KOPT-K1 (cell line): ENCODE measurements at regions not wholly inside any gene's neighbourhood (a gene's known extent, or its start where the extent isn't known, plus 50 kb on each side); places are given as distances from the start of the nearest gene placed in this dataset.

ENCODE experiments used
- H3K27ac ChIP-seq: fragments of 200-600 bp; sonication (generic); 2 replicates; pipeline ENCODE4 v1.5.1; 2016; ENCODE audit warnings: antibody characterized with exemption, mild to moderate bottlenecking, low read depth, low read length; ENCODE audit not compliant: poor library complexity, severe bottlenecking
- H3K36me3 ChIP-seq: fragments of 200-600 bp; sonication (generic); 2 replicates; pipeline ENCODE4 v1.5.1; 2017; ENCODE audit warnings: antibody characterized with exemption, mild to moderate bottlenecking, low read length, moderate library complexity; ENCODE audit not compliant: insufficient read depth
- H3K9me3 ChIP-seq: fragments of 200-600 bp; sonication (generic); 2 replicates; pipeline ENCODE4 v1.5.1; 2017; ENCODE audit warnings: antibody characterized with exemption, low read length, mild to moderate bottlenecking; ENCODE audit not compliant: insufficient read depth, poor library complexity, severe bottlenecking

DNA sequence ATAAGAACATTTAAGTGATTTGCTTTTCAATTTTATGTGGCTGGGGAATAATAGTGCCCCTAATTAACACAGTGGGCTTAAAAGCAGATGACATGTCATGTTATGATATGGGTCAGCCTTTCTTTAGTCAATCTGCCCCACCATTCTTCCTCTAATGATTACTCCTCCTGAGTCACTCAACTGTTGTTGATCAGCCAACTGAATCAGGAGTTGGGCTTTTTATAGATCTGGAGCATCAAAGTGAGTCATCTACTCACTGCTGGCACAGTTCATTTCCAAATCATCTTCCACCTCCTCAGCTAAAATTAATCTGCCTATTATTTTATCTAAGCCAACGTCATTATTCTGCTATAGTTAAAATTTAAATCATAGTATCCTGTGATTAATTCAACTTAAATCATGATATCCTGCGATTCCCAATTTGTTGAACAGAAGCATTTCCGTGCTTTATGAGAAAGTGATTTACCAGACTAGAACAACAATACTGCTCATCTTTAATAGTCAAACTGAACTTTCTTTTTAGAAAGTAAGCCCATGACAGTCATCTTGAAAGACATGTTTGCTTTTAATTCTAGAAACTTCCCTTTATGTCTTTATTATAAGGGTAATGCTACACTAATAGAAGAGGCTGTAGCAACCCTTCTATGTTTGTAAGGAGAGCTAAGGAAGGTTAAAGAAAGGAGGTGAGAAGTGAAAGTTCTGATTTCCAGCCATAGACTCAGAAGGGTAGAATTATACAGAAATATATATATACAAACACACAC is 551.4 kb downstream of the TBC1D4 start:
- Histone ChIP-seq H3K27ac (no peak overlapping the region), H3K9me3 (no peaks in the 10 kb centered on the region), H3K36me3 (no peaks in the 10 kb centered on the region)

DNA sequence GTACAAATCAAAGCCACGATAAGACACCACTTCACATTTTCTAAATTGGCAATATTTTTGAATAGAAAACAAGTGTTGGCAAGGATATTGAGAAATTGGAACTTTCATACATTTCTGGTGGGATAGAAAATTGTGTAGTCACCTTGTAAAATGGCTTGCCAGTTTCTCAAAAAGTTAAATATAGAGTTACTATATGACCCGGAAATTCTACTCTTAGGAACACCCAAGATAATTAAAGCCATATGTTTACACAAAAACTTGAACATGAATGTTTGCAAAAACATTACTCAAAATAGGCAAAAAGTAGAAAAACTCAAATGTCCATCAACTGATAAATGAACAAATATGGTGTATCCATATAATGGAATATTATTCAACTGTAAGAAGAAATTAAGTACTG is 552.5 kb downstream of the TBC1D4 start:
- H3K27ac ChIP-seq, result no peak overlapping the region

DNA sequence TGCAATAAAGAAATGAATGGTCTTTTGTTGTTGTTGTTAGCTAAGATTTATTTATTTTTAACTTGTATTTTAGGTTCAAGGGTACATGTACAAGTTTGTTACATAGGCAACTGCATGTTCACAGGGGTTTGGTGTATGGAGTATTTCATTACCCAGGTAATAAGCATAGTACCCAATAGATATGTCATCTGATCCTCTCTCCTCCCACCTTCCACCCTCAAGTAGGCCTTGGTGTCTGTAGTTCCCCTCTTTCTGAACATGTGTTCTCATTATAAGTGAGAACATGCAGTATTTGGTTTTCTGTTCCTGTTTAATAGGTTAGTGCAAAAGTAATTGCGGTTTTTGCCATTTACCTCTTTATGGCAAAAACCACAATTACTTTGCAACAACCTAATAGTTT is 554.1 kb downstream of the TBC1D4 start:
- Histone ChIP-seq H3K27ac (no peak overlapping the region), H3K36me3 (no peaks in the 10 kb centered on the region), H3K9me3 (peaks cover 2% of the 10 kb centered on the region)

More for the DNA sequence above, 552.5 kb downstream of the TBC1D4 start:
- Histone ChIP-seq H3K36me3 (no peaks in the 10 kb centered on the region), H3K9me3 (no peaks in the 10 kb centered on the region)

DNA sequence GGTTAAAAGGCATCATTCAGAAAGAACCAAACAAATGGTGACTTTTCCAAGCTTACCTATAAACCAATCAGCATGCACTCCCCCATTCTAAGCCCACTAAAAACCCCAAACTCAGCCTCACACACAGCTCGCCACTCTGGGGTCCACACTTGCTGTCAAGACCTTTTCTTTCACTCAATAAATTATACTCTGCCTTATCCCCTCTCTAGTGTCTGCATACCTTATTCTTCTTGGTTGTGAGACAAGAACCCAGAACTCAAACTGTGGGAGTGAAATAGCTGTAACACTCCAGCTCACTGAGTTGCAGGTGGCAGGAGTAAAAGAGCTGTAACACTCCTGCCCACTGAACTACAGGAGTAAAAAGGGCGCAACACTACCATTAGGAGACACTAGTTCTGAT is 559.0 kb downstream of the TBC1D4 start:
- H3K9me3 ChIP-seq, result peaks cover 3% of the 10 kb centered on the region
- no peaks in the 10 kb centered on the region for H3K36me3 ChIP-seq
- H3K27ac ChIP-seq, result no peak overlapping the region

DNA sequence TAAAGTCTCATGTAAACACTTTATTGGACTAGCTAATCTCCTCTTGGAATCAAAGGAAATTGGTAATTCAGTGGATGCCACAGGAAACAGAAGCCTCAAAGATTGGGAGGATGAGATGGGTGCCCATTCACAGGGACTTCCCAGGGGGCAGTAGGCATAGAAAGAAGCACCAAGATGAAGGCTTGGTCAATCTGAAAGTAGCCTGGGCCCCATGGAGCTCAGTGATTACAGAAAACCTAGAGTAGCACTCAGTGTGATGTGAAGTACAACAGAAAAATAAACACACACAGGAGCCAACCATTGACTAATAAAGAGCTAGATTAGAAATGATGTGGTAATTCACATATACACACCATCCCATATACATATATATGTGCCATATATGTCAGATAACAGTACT is 560.6 kb downstream of the TBC1D4 start:
- H3K27ac ChIP-seq, result no peak overlapping the region
- no peaks in the 10 kb centered on the region for H3K36me3 ChIP-seq
- H3K9me3 ChIP-seq, result peaks cover 3% of the 10 kb centered on the region

DNA sequence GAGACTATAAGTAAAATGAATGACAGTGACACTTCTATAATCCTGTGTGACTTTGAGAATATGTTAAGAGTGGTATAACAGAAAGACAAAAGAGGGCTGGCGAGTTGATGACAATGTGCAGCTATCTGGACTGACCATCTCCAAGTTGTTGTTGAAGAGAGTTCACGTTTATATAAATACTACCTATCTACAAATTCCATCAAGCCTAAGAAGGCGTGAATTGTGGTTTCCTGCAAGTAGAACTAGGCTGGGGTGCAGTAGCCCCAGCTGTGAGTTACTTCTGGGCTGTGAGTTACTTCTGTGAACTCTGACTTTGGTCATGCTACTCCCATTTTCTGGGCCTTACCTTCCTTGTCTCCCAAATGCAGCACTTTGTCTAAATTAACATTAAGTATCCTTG is 561.0 kb downstream of the TBC1D4 start:
- Histone ChIP-seq H3K9me3 (peaks cover 3% of the 10 kb centered on the region), H3K36me3 (no peaks in the 10 kb centered on the region), H3K27ac (no peak overlapping the region)

DNA sequence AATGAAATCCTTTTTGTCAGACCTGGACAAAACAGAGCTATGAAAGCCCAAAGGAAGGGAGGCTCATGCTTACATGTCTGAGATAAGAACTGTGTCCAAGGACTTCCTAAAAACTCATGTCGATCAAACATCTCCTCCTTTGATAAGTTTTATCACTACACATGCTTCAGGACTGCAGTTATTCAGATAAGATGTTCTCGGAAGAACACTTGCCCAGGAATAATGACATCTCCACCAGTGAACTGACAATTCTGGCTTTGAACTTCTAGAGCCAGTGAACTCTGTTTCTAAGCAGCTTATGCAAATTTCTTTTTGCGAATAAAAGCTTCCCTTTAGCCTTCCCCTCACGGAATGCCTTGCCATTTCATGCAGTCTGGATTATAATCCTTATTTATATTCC is 561.6 kb downstream of the TBC1D4 start:
- peaks cover 3% of the 10 kb centered on the region for H3K9me3 ChIP-seq
- H3K36me3 ChIP-seq, result no peaks in the 10 kb centered on the region
- no peak overlapping the region for H3K27ac ChIP-seq

DNA sequence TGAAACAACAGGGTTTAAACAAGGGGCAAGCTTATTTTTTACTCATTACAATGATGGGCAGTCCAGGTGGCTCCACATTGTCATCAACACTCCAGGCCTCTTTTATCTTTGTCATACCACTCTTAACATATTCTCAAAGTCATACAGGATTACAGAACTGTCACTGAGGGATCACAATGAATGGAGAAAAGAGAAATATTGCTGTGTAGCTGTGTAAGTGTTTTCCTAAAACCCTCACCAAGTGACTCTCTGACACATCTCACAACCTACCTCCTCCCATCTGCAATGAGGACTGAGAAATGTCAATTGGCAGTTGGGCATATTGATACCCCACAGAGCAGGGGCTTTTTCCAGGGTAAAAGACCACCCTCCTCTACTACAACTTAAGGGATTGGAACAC is 562.1 kb downstream of the TBC1D4 start:
- no peaks in the 10 kb centered on the region for H3K36me3 ChIP-seq
- H3K9me3 ChIP-seq, result peaks cover 3% of the 10 kb centered on the region
- H3K27ac ChIP-seq, result no peak overlapping the region

DNA sequence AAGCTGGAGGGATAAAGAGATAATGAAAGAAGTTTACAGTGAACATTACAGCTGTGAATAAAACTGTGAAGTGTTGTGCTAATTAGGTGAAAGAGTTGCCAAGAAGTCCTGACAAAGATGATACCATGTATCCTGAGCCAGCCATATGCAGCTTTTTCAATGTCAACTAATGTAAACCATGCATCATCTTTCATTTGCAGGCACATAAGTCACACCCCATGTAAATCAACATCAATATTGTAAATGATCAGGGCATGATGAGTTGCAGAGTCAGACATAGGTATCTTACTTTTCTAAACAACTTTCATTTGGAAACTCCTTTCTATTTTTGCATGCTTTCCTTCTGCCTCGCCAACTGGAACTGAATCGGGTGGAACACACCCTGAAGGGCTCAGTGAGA is 569.1 kb downstream of the TBC1D4 start:
- H3K27ac ChIP-seq, result no peak overlapping the region
- H3K36me3 ChIP-seq, result no peaks in the 10 kb centered on the region
- H3K9me3 ChIP-seq, result no peaks in the 10 kb centered on the region

DNA sequence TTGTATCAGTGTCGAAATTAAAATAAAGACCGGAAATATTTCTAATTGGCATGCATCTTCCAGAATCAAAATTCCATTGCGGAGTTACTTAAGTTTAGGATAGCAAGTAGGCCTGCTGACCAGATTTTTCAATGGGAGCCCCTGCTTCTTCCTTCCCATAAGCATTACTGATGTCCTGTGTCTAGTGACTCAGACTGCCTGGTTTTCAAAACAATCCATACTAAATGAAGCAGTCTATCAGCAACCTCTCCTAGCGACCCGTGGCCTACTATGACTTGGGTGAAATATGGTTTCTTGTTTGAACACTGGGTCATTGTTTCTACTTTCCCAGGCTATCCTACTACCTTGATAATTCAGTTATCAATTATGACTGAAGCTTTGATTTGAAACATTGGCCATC is 571.6 kb downstream of the TBC1D4 start:
- Histone ChIP-seq H3K9me3 (no peaks in the 10 kb centered on the region), H3K36me3 (no peaks in the 10 kb centered on the region)

DNA sequence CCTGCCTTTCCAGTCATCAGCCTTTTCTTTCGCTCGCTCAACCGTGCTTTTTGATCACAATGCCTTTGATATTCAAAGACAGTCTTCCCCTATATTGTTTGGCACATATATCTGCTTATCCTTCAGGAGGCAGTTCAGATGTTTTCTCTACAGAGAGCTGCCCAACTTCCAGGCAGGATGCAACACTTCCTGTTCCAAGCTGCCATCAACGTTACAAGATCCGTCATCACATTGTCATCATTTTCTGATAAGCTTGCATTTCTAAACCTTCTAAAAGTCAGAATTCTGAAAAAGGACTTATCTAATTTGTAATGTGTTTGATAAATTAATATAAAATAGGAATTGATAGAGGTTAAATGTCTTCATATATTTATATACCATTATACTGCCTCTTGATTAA is 574.2 kb downstream of the TBC1D4 start:
- no peak overlapping the region for H3K27ac ChIP-seq
- no peaks in the 10 kb centered on the region for H3K9me3 ChIP-seq
- H3K36me3 ChIP-seq, result no peaks in the 10 kb centered on the region

More for the DNA sequence above, 571.6 kb downstream of the TBC1D4 start:
- H3K27ac ChIP-seq, result no peak overlapping the region

DNA sequence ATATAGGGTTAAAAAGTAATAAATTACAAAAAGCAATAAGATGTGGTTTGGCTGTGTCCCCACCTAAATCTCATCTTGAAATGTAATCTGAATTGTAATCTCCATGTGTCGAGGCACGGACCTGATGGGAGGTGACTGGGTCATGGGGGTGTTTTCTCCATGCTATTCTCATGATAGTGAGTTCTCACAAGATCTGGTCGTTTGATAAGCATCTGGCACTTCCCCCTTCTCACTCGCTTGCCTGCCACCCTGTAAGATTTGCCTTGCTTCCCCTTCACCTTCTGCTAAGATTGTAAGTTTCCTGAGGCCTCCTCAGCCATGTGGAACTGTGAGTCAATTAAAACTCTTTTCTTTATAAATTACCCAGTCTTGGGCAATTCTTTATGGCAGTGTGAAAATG is 577.4 kb downstream of the TBC1D4 start:
- no peaks in the 10 kb centered on the region for H3K9me3 ChIP-seq
- no peaks in the 10 kb centered on the region for H3K36me3 ChIP-seq
- H3K27ac ChIP-seq, result no peak overlapping the region

DNA sequence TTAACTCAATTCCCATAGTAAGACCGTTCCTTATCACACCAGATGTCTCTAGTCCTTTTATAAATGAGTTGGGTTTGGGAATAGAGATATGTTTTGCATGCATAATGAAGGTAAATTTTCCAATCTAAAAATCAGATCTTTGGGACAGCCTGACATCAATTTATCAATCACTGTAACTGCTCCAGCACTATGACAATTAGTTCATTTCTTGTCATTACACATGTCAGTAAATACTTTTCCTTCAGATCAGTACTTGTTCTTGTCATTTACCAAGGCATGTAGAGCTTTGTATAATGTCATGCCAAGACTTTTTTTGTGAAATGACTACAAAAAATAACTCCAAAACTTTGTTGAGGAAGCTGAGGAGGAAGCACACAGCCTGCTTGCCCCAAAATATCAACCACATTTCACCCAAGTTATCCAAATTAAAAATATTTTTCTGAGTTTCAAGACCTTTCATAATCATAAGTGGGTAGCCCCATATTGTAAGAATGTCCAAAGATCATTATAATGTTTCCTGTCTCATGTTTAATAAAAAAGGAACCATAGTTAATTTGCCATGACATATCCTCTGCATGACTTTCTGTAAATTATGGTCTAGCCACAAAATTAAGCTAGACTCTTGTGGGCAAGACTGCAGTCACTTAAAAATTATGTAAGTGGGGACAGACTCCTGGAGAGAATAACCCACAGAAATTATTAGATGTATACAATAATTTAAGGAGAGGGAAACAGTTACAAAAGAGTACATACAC is 586.8 kb downstream of the TBC1D4 start:
- Histone ChIP-seq H3K27ac (no peak overlapping the region), H3K36me3 (no peaks in the 10 kb centered on the region), H3K9me3 (no peaks in the 10 kb centered on the region)

DNA sequence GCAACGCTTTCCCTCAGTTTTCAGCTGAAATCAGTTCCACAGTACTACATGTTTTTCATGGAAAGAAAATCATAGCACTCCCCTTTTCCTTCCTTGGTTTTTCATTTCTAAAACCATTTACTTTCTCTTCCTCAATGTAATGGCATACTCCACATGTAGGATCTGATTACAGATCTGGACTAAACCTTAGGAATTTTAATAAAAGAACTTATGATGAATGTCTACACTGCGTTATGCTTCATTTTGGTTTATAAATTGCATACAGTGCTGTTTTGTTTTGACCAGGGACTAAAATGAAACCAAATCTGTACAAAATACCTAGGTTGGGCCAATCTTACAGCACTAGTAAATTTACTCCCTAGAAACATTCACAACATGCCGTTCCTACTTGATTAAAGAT is 589.9 kb downstream of the TBC1D4 start:
- H3K36me3 ChIP-seq, result no peaks in the 10 kb centered on the region
- no peak overlapping the region for H3K27ac ChIP-seq
- H3K9me3 ChIP-seq, result no peaks in the 10 kb centered on the region

DNA sequence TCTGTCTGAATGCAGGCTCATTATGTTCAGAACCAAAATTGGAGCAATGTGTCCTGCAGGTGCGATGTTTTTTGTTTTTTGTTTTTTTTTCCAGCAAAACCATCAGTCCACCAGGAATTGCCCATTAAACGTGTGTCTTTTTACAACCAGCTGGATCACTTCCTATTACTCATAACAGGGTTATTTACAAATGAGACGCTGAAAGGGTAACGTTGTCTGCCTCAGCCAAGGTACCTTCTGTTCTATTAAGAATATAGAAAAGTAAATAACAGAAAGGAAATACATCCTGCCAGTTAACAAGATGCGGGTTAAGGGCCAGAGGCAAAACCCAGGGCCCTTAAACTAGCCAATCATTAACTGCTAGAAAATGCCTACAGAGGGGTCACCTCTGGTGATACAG is 590.4 kb downstream of the TBC1D4 start:
- Histone ChIP-seq H3K27ac (no peak overlapping the region), H3K36me3 (no peaks in the 10 kb centered on the region), H3K9me3 (no peaks in the 10 kb centered on the region)

DNA sequence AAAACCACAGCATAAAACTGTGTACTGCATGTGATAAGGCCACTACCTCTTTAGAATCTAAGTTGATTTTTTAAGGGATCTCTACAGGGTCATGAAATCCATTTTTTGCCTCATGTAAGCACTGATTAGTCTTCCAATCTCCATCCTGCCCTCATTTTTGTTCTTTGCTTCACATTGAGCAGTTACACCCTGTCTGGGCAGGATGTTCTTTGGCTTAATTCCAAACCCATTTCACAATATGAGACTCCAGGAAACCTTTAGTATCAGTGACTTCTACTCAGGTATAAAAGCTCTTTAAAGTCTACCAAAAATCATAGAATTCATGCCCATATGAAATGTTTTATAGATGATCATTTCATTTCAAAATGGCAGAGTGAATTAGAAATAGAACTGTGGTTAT is 592.6 kb downstream of the TBC1D4 start:
- Histone ChIP-seq H3K27ac (no peak overlapping the region), H3K9me3 (no peaks in the 10 kb centered on the region), H3K36me3 (no peaks in the 10 kb centered on the region)
